ENCODE measurements at regions not wholly inside any gene's neighbourhood (a gene's known extent, or its start where the extent isn't known, plus 50 kb on each side); places are given as distances from the start of the nearest gene placed in this dataset.

DNA sequence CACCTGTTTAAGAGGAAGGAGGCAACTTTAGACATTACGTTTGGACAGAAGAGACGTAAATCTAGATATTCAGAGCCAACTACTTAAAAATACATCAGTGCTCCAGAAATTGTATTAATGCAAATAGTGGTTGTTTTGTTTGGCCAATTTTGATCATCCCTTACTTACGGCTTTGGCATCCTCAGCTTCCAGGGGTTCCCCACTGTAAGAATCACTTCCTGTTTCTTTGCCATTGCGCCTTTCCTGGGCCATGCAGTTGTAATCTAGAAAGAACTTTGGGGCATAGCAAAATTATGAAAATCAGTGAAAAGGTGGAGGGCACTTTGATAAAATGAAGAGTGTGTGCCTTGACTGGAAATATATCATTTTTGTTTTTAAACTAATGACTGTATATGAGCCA is 537.2 kb upstream of the TLE4 start:
- no peak for DNase-seq (ENCODE audit: low read depth in 1 of 2, low spot score in 2 of 2)
- no peaks in the 10 kb centered on the region for H3K9me3 ChIP-seq (replicated peaks)
- H3K36me3 ChIP-seq: no peaks in the 10 kb centered on the region
- no peaks in the 10 kb centered on the region for H3K27me3 ChIP-seq (replicated peaks)
- no peaks in the 10 kb centered on the region for H3K4me1 ChIP-seq (replicated peaks)
- H3K27ac ChIP-seq: no peak overlapping the region
- H3K4me3 ChIP-seq: no peak overlapping the region

- DNase-seq (ENCODE audit: low read depth in 1 of 2, low spot score in 2 of 2): no peak
- no peaks in the 10 kb centered on the region for H3K36me3 ChIP-seq
- H3K4me1 ChIP-seq (replicated peaks): no peaks in the 10 kb centered on the region
- no peaks in the 10 kb centered on the region for H3K9me3 ChIP-seq (replicated peaks)
- H3K4me3 ChIP-seq: no peak overlapping the region
- H3K27me3 ChIP-seq (replicated peaks): no peaks in the 10 kb centered on the region
- no peak overlapping the region for H3K27ac ChIP-seq
Observed at GRCh38 chr9:79037338-79037737, 534.4 kb upstream of the TLE4 start.

DNA sequence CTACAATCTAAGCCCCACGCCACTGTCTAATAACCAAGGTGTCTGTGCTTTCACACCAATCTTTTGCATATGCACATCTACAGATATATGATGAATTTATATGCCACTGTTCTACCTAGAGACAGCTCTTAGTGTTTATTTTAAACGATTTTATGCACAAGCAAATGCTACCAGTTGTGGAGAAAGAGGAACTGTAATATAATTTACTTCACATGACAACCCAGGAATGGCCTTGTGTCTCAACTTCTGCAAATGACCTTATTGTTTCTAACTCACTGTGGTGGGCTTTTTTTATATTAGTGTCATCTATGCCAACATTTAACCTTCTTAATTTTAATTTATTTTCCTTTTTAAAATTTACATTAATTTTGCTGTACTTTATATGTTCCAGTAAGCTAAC is 531.1 kb upstream of the TLE4 start:
- DNase-seq (ENCODE audit: low read depth in 1 of 2, low spot score in 2 of 2): no peak
- H3K27ac ChIP-seq: no peak overlapping the region
- H3K27me3 ChIP-seq (replicated peaks): no peaks in the 10 kb centered on the region
- no peak overlapping the region for H3K4me3 ChIP-seq
- H3K9me3 ChIP-seq (replicated peaks): no peaks in the 10 kb centered on the region
- no peaks in the 10 kb centered on the region for H3K36me3 ChIP-seq
- no peaks in the 10 kb centered on the region for H3K4me1 ChIP-seq (replicated peaks)

DNA sequence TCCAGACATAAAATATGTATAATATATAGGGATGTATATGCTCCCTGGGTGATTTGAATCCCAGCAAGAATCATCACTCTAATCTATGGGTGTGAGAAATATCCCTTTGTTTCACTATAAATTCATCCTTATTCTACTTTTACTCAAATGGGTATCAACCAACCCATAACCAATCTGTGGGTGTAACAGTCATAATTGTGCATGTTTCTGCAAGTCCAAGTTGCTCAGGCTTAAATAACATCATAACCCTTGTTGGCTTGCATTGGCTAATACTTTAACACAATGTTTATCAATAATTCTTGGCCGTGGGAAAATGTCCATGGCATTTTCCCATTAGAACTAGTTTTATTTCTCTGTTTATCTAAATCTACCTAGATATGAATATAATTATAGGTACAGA is 530.5 kb upstream of the TLE4 start:
- no peak overlapping the region for H3K4me3 ChIP-seq
- H3K27me3 ChIP-seq (replicated peaks): no peaks in the 10 kb centered on the region
- H3K4me1 ChIP-seq (replicated peaks): no peaks in the 10 kb centered on the region
- no peak for DNase-seq (ENCODE audit: low read depth in 1 of 2, low spot score in 2 of 2)
- H3K27ac ChIP-seq: no peak overlapping the region
- no peaks in the 10 kb centered on the region for H3K9me3 ChIP-seq (replicated peaks)
- no peaks in the 10 kb centered on the region for H3K36me3 ChIP-seq

GRCh38 chr9:79043916-79044315 is 527.8 kb upstream of the TLE4 start:
- no peak overlapping the region for H3K27ac ChIP-seq
- no peaks in the 10 kb centered on the region for H3K9me3 ChIP-seq (replicated peaks)
- H3K4me3 ChIP-seq: no peak overlapping the region
- no peaks in the 10 kb centered on the region for H3K36me3 ChIP-seq
- no peaks in the 10 kb centered on the region for H3K4me1 ChIP-seq (replicated peaks)
- H3K27me3 ChIP-seq (replicated peaks): no peaks in the 10 kb centered on the region
- DNase-seq (ENCODE audit: low read depth in 1 of 2, low spot score in 2 of 2): no peak

DNA sequence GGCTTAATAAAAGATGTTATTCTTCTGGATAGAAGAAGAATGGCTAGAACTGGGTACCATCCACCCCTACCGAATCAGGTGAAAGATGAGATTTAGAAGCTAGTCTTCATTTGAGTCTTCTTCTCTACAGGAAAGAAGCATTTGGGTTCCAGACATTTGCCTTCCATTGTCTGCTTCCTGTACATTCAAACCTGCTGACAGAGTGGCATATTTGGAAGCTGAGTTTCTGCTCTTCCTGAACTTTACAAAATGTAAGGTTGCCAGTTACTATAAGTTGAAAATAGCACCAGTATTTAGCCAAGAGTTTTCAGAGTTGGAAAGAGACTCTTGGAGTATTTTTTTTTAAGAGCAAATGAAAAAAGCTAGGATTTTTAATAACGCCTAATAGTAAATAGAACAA is 525.4 kb upstream of the TLE4 start:
- H3K27me3 ChIP-seq (replicated peaks): no peaks in the 10 kb centered on the region
- H3K36me3 ChIP-seq: no peaks in the 10 kb centered on the region
- H3K27ac ChIP-seq: no peak overlapping the region
- no peak overlapping the region for H3K4me3 ChIP-seq
- H3K4me1 ChIP-seq (replicated peaks): no peaks in the 10 kb centered on the region
- H3K9me3 ChIP-seq (replicated peaks): no peaks in the 10 kb centered on the region
- no peak for DNase-seq (ENCODE audit: low read depth in 1 of 2, low spot score in 2 of 2)

DNA sequence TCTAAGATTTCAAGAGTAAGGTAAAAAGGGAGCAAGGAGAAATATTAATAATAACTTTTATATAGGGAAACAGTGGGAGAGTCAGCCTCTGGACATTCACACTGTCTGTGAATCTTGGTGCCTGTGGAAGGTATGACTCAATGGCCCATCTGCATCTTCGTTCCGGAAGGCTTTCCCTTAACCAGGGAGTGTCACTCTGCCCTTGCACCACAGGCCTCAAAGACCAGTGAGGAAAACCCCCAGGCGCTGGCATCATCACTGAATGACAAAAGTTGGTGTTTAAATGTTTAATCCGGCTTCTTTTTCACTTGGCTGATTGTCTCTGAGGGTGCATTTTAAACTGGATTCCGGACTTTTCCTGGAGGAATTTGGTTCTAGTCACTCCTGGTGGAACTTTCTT is 522.4 kb upstream of the TLE4 start:
- DNase-seq (ENCODE audit: low read depth in 1 of 2, low spot score in 2 of 2): no peak

DNA sequence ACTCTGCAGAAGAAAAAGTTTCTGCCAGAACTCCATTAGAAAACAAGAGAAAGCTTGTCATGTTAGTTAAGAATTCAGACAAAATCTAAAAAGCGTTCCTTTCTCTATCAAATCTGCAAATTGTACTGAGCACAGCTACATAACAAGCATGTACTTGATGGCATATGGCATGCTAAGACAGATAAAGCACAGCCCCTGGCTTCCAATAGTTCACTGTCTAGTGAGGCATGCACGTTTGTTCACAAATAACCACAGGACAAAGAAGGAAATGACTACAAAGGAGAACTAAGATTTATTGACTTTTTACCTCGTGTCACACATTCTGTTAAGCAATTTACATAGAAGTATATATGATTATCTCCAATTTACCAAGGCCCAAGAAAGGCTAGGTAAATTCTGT is 518.2 kb upstream of the TLE4 start:
- DNase-seq (ENCODE audit: low read depth in 1 of 2, low spot score in 2 of 2): no peak
- no peaks in the 10 kb centered on the region for H3K9me3 ChIP-seq (replicated peaks)
- no peaks in the 10 kb centered on the region for H3K4me1 ChIP-seq (replicated peaks)
- no peaks in the 10 kb centered on the region for H3K36me3 ChIP-seq
- no peaks in the 10 kb centered on the region for H3K27me3 ChIP-seq (replicated peaks)
- no peak overlapping the region for H3K27ac ChIP-seq
- H3K4me3 ChIP-seq: no peak overlapping the region

More for the DNA sequence above, 522.4 kb upstream of the TLE4 start:
- Histone ChIP-seq H3K27me3 (replicated peaks) (no peaks in the 10 kb centered on the region), H3K9me3 (replicated peaks) (no peaks in the 10 kb centered on the region), H3K27ac (no peak overlapping the region), H3K4me1 (replicated peaks) (no peaks in the 10 kb centered on the region), H3K4me3 (no peak overlapping the region), H3K36me3 (no peaks in the 10 kb centered on the region)

DNA sequence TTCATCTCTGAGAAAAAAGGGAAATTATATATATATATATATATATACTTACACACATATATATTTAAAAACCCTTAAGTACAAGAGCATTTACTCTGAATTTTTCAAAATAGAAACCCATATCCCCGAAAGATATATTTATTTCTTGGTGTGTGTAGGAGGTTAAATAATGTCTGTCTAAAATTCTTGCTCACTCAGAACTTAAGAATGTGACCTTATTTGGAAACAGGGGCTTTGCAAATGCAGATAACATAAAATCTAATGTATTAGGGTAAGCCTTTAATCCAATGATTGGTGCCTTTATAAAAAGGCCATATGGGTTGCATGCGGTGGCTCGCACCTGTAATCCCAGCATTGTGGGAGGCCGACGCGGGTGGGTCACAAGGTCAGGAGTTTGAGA is 517.3 kb upstream of the TLE4 start:
- no peak for DNase-seq (ENCODE audit: low read depth in 1 of 2, low spot score in 2 of 2)
- no peaks in the 10 kb centered on the region for H3K4me1 ChIP-seq (replicated peaks)

DNA sequence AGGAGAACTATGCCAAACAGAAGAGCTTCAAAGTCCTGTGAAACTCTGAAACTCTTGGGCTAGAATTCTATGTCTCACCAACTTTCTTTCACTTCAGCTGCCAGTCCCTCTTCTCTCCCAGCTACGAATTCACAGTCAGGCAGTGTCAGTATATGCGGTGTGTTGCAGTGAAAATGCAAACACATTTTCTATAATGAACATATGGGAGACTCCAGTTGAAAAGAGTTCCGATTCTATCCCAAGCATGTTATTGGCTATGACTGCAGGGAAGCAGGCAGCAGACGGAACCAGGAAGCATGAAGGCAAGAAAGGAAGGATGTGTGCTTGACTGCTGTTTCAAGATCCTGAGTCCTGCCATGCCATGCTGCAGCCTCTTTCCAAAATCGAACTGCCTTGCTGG is 515.7 kb upstream of the TLE4 start:
- Histone ChIP-seq H3K4me3 (no peak overlapping the region), H3K27me3 (replicated peaks) (no peaks in the 10 kb centered on the region), H3K27ac (no peak overlapping the region), H3K36me3 (no peaks in the 10 kb centered on the region), H3K4me1 (replicated peaks) (no peaks in the 10 kb centered on the region), H3K9me3 (replicated peaks) (no peaks in the 10 kb centered on the region)
- no peak for DNase-seq (ENCODE audit: low read depth in 1 of 2, low spot score in 2 of 2)

More for the DNA sequence above, 517.3 kb upstream of the TLE4 start:
- Histone ChIP-seq H3K27me3 (replicated peaks) (no peaks in the 10 kb centered on the region), H3K4me3 (no peak overlapping the region), H3K9me3 (replicated peaks) (no peaks in the 10 kb centered on the region), H3K36me3 (no peaks in the 10 kb centered on the region), H3K27ac (no peak overlapping the region)

DNA sequence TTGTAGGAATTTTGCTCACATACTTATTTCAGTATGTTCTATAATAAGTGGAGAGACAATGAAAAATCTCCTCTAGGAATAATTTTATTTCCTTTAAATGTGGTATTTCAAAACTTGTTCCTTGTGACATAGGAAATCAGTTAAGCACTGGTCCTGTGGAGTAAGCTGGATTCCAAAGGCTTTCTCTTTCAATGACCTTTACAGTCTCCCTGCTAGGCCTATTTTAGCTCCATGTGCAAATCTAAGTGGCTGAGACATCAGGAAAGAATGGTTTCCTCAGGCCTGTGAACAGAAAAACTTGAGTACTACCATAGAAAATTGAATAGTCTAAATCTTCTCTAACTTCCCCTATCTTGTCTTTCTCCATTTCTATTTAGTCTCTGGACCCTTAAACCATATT is 514.2 kb upstream of the TLE4 start:
- Histone ChIP-seq H3K27me3 (replicated peaks) (no peaks in the 10 kb centered on the region), H3K4me3 (no peak overlapping the region), H3K9me3 (replicated peaks) (no peaks in the 10 kb centered on the region), H3K36me3 (no peaks in the 10 kb centered on the region), H3K27ac (no peak overlapping the region), H3K4me1 (replicated peaks) (no peaks in the 10 kb centered on the region)
- DNase-seq (ENCODE audit: low read depth in 1 of 2, low spot score in 2 of 2): no peak

GRCh38 chr9:79060766-79061165 is 511.0 kb upstream of the TLE4 start:
- Histone ChIP-seq H3K27me3 (replicated peaks) (no peaks in the 10 kb centered on the region), H3K27ac (no peak overlapping the region), H3K4me3 (no peak overlapping the region), H3K4me1 (replicated peaks) (no peaks in the 10 kb centered on the region), H3K9me3 (replicated peaks) (no peaks in the 10 kb centered on the region), H3K36me3 (no peaks in the 10 kb centered on the region)
- no peak for DNase-seq (ENCODE audit: low read depth in 1 of 2, low spot score in 2 of 2)

DNA sequence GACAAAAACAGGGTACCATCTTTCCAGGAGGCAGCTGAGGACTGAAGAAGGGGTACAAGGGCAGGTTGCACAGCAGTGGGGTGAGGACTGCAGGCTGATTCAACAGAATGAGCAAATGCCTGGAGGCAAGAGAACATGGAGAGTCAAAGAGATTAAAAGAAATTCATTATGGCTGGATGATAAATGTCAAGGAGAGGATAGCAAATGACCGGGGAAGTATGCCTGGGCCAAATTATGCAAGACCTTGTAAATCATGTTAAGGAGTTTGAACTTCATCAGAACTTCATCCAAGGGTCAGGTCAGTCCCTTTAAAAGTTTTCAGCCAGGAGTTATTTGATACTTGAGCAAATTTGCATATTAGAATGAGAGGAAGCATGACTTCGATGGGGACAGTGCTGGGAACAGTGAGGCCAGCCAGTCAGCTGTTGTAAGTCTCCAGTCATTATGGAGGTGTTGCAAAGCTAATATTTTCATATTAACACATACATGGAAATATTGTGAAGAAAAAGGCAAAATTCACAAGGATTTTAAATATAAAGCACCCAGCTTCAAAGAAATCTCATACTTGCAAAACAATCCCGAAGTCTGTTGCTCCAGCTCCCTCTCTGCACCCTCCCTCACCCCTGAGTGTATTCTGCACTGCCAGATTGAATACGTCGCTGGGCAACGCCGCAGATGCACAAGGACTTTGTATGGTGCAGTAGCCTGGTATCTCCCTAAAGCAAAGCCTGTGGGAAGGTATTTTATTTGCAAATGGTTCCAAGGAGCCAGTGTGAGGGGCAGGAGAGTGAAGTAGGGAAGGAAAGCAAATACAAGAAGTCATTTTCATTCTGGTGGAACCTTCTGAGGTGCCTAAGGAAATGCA is 509.8 kb upstream of the TLE4 start:
- Histone ChIP-seq H3K27ac (no peak overlapping the region), H3K4me3 (no peak overlapping the region), H3K36me3 (no peaks in the 10 kb centered on the region), H3K9me3 (replicated peaks) (no peaks in the 10 kb centered on the region), H3K4me1 (replicated peaks) (no peaks in the 10 kb centered on the region), H3K27me3 (replicated peaks) (no peaks in the 10 kb centered on the region)
- DNase-seq (ENCODE audit: low read depth in 1 of 2, low spot score in 2 of 2): no peak

- H3K4me3 ChIP-seq: no peak overlapping the region
- no peak overlapping the region for H3K27ac ChIP-seq
- DNase-seq (ENCODE audit: low read depth in 1 of 2, low spot score in 2 of 2): no peak
- H3K9me3 ChIP-seq (replicated peaks): no peaks in the 10 kb centered on the region
- H3K27me3 ChIP-seq (replicated peaks): no peaks in the 10 kb centered on the region
- no peaks in the 10 kb centered on the region for H3K4me1 ChIP-seq (replicated peaks)
- no peaks in the 10 kb centered on the region for H3K36me3 ChIP-seq
Observed at GRCh38 chr9:79073201-79073600, 498.6 kb upstream of the TLE4 start.

GRCh38 chr9:79080536-79080935 is 491.2 kb upstream of the TLE4 start:
- peak in 1 of 2 experiments; percentile 6 for DNase-seq (ENCODE audit: low read depth in 1 of 2, low spot score in 2 of 2)
- Histone ChIP-seq H3K9me3 (replicated peaks) (no peaks in the 10 kb centered on the region), H3K27me3 (replicated peaks) (no peaks in the 10 kb centered on the region), H3K27ac (no peak overlapping the region), H3K4me3 (no peak overlapping the region), H3K36me3 (no peaks in the 10 kb centered on the region), H3K4me1 (replicated peaks) (no peaks in the 10 kb centered on the region)
